AG04450 (cell line): ENCODE measurements at regions not wholly inside any gene's neighbourhood (a gene's known extent, or its start where the extent isn't known, plus 50 kb on each side); places are given as distances from the start of the nearest gene placed in this dataset.
"Not testable (repeated sequence)": the region's sequence is repeated elsewhere in the genome, so short reads cannot be mapped to it uniquely, and the experiment has no call there.

Experiments
- CTCF ChIA-PET: fragments of 300-600, 350-600 bp; formaldehyde crosslinking; extraction: SDS; loops from one replicate; lab custom pipeline; 2022; ENCODE audit warnings: antibody characterized with exemption, inconsistent platforms; lab: Charles Lee
- POLR2A ChIA-PET: fragments of 350-600 bp; formaldehyde crosslinking; extraction: SDS; loops from one replicate; lab custom pipeline; 2021; ENCODE audit warnings: antibody characterized with exemption, inconsistent platforms; lab: Yijun Ruan, JAX
- DNase-seq: peaks from one replicate; pipeline ENCODE4 v3.0.0-alpha.2; 2011; ENCODE audit warnings: low read depth, low spot score
- H3K27ac ChIP-seq: one replicate; pipeline ENCODE4 v1.5.1; 2012; ENCODE audit warnings: low read depth, low read length, control low read depth
- H3K27me3 ChIP-seq: one replicate; pipeline ENCODE4 v1.6.0; 2012; ENCODE audit warnings: low read length; ENCODE audit not compliant: control insufficient read depth, insufficient read depth
- H3K4me3 ChIP-seq: 2 replicates; pipeline ENCODE4 v1.5.1; 2011; ENCODE audit warnings: mild to moderate bottlenecking, low read depth, low read length, control low read depth
- H3K9me3 ChIP-seq: 2 replicates; pipeline ENCODE4 v1.5.1; 2012; ENCODE audit warnings: low read length; ENCODE audit not compliant: control insufficient read depth, insufficient read depth
- CTCF ChIP-seq: IDR thresholded peaks from 2 replicates; pipeline ENCODE4 v1.5.1; 2011; ENCODE audit warnings: low read depth, low read length, control low read depth, inconsistent platforms

DNA sequence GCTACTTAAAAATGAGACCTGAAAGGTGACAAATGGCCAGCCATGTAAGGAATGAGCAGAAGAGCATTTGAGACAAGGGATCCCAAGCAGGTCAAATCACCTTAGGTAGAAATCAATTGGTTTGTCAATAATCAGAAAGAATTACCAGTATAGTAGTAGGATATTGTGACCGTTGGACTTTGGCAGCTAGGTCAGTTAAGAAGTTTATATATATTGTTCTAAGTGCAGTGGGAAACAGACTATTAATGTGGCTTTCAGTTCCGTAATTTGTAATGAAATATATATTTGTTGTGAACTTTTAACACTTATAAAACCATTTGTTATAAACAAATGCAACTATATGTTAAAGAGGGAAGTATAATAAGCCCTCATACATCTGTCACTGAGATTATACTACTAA, 807.9 kb upstream of the SPRY2 start:
- POLR2A ChIA-PET = no interaction called here
- TF ChIP-seq CTCF = no peak
- Histone ChIP-seq H3K27me3 (no peaks in the 10 kb centered on the region), H3K9me3 (no peaks in the 10 kb centered on the region), H3K4me3 (no peak overlapping the region), H3K27ac (no peak overlapping the region)
- CTCF ChIA-PET = no interaction called here
- no peak for DNase-seq

GRCh38 chr13:81146576-81146975, 805.6 kb upstream of the SPRY2 start:
- H3K27ac ChIP-seq, H3K9me3 ChIP-seq, H3K4me3 ChIP-seq, DNase-seq, H3K27me3 ChIP-seq, POLR2A ChIA-PET: not testable (repeated sequence)
- CTCF ChIA-PET = interaction anchor here (0.8 kb wide), 1 partner anchor 25 kb away, joined by 3 read pairs; no protein-coding TSS in a partner anchor

DNA sequence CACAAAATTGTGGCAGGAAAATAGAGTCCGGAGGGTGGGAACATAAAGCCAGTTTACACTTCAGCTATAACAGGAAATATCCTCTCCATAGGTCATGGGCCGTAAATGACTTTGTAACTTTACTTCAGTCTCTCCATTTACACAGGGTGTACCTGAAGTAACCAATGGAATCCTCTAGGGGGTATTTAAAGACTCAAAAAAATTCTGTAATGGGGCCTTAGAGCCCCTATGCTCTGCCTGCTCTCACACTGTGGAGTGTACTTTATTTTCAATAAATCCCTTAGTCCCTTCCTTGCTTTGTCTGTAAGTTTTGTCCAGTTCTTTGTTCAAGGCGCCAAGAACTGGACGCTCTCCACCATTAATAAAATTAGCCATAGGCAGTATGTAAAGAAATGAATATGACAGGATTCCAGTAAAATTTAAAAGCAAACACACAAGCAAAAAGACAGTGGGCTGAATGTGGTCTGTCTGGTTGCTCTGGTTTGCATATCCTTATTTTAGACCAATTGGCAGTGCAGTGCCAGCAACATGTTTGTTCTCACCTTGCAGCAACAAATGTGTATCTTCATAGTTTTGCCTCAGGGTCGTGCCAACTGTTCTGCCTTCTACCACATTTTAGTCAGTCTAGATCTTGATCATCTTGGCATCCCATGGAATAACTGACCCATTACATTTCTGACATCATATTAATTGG, 801.5 kb upstream of the SPRY2 start:
- ChIA-PET POLR2A (no interaction called here), CTCF (interaction anchor here (1.5 kb wide), 1 partner anchor 29 kb away, joined by 5 read pairs; no protein-coding TSS in a partner anchor)
- no peak for TF ChIP-seq CTCF
- no peak overlapping the region for H3K4me3 ChIP-seq
- H3K27ac ChIP-seq = no peak overlapping the region
- no peaks in the 10 kb centered on the region for H3K27me3 ChIP-seq
- no peak for DNase-seq
- H3K9me3 ChIP-seq = no peaks in the 10 kb centered on the region

DNA sequence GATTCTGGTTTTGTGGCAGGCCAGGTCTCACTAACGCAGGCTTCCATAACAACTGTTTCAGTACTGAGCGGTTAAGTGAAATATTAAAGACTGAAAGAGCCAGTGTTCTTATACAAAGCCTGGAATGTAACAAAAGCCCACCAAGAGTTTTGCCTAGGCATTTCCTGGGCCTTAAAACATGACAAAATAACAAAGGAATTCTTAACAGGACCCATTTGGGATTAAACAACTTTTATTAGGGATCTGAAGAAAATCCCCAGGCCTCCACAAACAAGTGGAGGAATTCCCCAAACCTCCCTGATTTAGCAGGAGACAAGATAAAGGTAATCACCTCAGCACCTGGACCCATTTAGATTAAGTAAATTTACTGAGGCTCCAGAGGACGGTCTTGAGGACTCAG, 799.7 kb upstream of the SPRY2 start:
- H3K27ac ChIP-seq = no peak overlapping the region
- POLR2A ChIA-PET = no interaction called here
- DNase-seq = no peak
- H3K27me3 ChIP-seq = no peaks in the 10 kb centered on the region
- no peak overlapping the region for H3K4me3 ChIP-seq
- CTCF ChIA-PET = no interaction called here
- no peak for TF ChIP-seq CTCF
- H3K9me3 ChIP-seq = no peaks in the 10 kb centered on the region; the same call in 1 of the 2 replicates

- ChIA-PET POLR2A (no interaction called here), CTCF (no interaction called here)
- H3K4me3 ChIP-seq = no peak overlapping the region
- H3K27ac ChIP-seq = no peak overlapping the region
- no peaks in the 10 kb centered on the region for H3K27me3 ChIP-seq
- no peak for DNase-seq
- no peak for TF ChIP-seq CTCF
- no peaks in the 10 kb centered on the region; the same call in 1 of the 2 replicates for H3K9me3 ChIP-seq
Observed at GRCh38 chr13:81139987-81140386, 799.1 kb upstream of the SPRY2 start.
